ENCODE measurements at regions not wholly inside any gene's neighbourhood (a gene's known extent, or its start where the extent isn't known, plus 50 kb on each side); places are given as distances from the start of the nearest gene placed in this dataset.

GRCh38 chr7:79734181-79734580, 280.7 kb upstream of the MAGI2 start:
- no peak overlapping the region for H3K4me3 ChIP-seq
- DNase-seq = no peak
- TF ChIP-seq CTCF (IDR thresholded peaks at IDR 0.05) = no peak
- TF ChIP-seq POLR2A (IDR thresholded peaks at IDR 0.05) = no peak
- H3K9me3 ChIP-seq = no peaks in the 10 kb centered on the region
- H3K4me1 ChIP-seq = no peaks in the 10 kb centered on the region
- no peak overlapping the region for H3K27ac ChIP-seq
- no peaks in the 10 kb centered on the region for H3K27me3 ChIP-seq
- no peaks in the 10 kb centered on the region for H3K36me3 ChIP-seq

- no peak for TF ChIP-seq CTCF (IDR thresholded peaks at IDR 0.05)
- TF ChIP-seq POLR2A (IDR thresholded peaks at IDR 0.05) = no peak
- no peaks in the 10 kb centered on the region for H3K9me3 ChIP-seq
- H3K4me1 ChIP-seq = no peaks in the 10 kb centered on the region
- H3K4me3 ChIP-seq = no peak overlapping the region
- no peak overlapping the region for H3K27ac ChIP-seq
- DNase-seq = no peak
- H3K27me3 ChIP-seq = no peaks in the 10 kb centered on the region
- H3K36me3 ChIP-seq = no peaks in the 10 kb centered on the region
These were observed 279.1 kb upstream of the MAGI2 start for GRCh38 chr7:79732535-79732934.

GRCh38 chr7:79730971-79731370, 277.5 kb upstream of the MAGI2 start:
- DNase-seq = no peak
- TF ChIP-seq POLR2A (IDR thresholded peaks at IDR 0.05) = no peak
- no peak for TF ChIP-seq CTCF (IDR thresholded peaks at IDR 0.05)
- no peaks in the 10 kb centered on the region for H3K9me3 ChIP-seq

GRCh38 chr7:79723833-79724618, 270.6 kb upstream of the MAGI2 start:
- H3K9me3 ChIP-seq = no peaks in the 10 kb centered on the region
- no peak overlapping the region for H3K4me3 ChIP-seq
- no peaks in the 10 kb centered on the region for H3K36me3 ChIP-seq
- TF ChIP-seq CTCF (IDR thresholded peaks at IDR 0.05) (no peak), POLR2A (IDR thresholded peaks at IDR 0.05) (no peak)
- no peaks in the 10 kb centered on the region for H3K4me1 ChIP-seq
- no peak overlapping the region for H3K27ac ChIP-seq
- DNase-seq = no peak
- H3K27me3 ChIP-seq = no peaks in the 10 kb centered on the region

More at GRCh38 chr7:79730971-79731370, 277.5 kb upstream of the MAGI2 start:
- H3K36me3 ChIP-seq = no peaks in the 10 kb centered on the region
- H3K27me3 ChIP-seq = no peaks in the 10 kb centered on the region
- H3K4me1 ChIP-seq = no peaks in the 10 kb centered on the region
- no peak overlapping the region for H3K27ac ChIP-seq
- H3K4me3 ChIP-seq = no peak overlapping the region

- no peak for TF ChIP-seq CTCF (IDR thresholded peaks at IDR 0.05)
- TF ChIP-seq POLR2A (IDR thresholded peaks at IDR 0.05) = no peak
- Histone ChIP-seq H3K4me1 (no peaks in the 10 kb centered on the region), H3K4me3 (no peak overlapping the region), H3K36me3 (no peaks in the 10 kb centered on the region), H3K27me3 (no peaks in the 10 kb centered on the region), H3K9me3 (no peaks in the 10 kb centered on the region), H3K27ac (no peak overlapping the region)
- DNase-seq = no peak
These were observed 268.8 kb upstream of the MAGI2 start for GRCh38 chr7:79722217-79722616.

Measured in Peyer's patch (tissue), 4 donors.